Astrocyte (in vitro differentiated cells and primary cell): ENCODE measurements at regions not wholly inside any gene's neighbourhood (a gene's known extent, or its start where the extent isn't known, plus 50 kb on each side); places are given as distances from the start of the nearest gene placed in this dataset.

Experiments used
- DNase-seq: peaks from one replicate; pipeline ENCODE4 v3.0.0-alpha.2; 2010; ENCODE audit warnings: low read depth
- FAIRE-seq: peaks from 2 replicates; lab custom pipeline; 2011; peaks lifted over from hg19 to GRCh38; lab: Jason Lieb, UNC
- H2AFZ ChIP-seq: 2 replicates; pipeline ENCODE4 v1.6.0; 2012; ENCODE audit warnings: low read depth, low read length, inconsistent platforms
- H3K27ac ChIP-seq: 2 replicates; pipeline ENCODE4 v1.5.1; 2011; ENCODE audit warnings: low read depth, low read length, inconsistent platforms
- H3K27me3 ChIP-seq: 2 replicates; pipeline ENCODE4 v1.6.0; 2011; ENCODE audit warnings: low read length, inconsistent platforms; ENCODE audit not compliant: insufficient read depth
- H3K36me3 ChIP-seq: 2 replicates; pipeline ENCODE4 v1.5.1; 2011; ENCODE audit warnings: low read length, inconsistent platforms; ENCODE audit not compliant: insufficient read depth
- H3K4me1 ChIP-seq: 2 replicates; pipeline ENCODE4 v1.5.1; 2011; ENCODE audit warnings: low read length, inconsistent platforms; ENCODE audit not compliant: insufficient read depth
- H3K4me2 ChIP-seq: 2 replicates; pipeline ENCODE4 v1.6.0; 2012; ENCODE audit warnings: low read length, inconsistent platforms
- H3K4me3 ChIP-seq: 2 replicates; pipeline ENCODE4 v1.5.1; 2011; ENCODE audit warnings: low read depth, mild to moderate bottlenecking, low read length, inconsistent platforms; ENCODE audit not compliant: insufficient read depth
- H3K79me2 ChIP-seq: 2 replicates; pipeline ENCODE4 v1.6.0; 2012; ENCODE audit warnings: mild to moderate bottlenecking, low read length, inconsistent platforms; ENCODE audit not compliant: insufficient read depth
- H3K9ac ChIP-seq: 2 replicates; pipeline ENCODE4 v1.6.0; 2012; ENCODE audit warnings: mild to moderate bottlenecking, low read length, inconsistent platforms
- H3K9me3 ChIP-seq: 2 replicates; pipeline ENCODE4 v1.5.1; 2012; ENCODE audit warnings: low read depth, mild to moderate bottlenecking, low read length, inconsistent platforms; ENCODE audit not compliant: insufficient read depth
- H4K20me1 ChIP-seq: 2 replicates; pipeline ENCODE4 v1.6.0; 2012; ENCODE audit warnings: low read length, inconsistent platforms; ENCODE audit not compliant: insufficient read depth
- H3K27ac Mint-ChIP-seq: one replicate; pipeline ENCODE4 v1.8.0; 2021; ENCODE audit warnings: mild to moderate bottlenecking, mixed read lengths; ENCODE audit not compliant: unreplicated experiment
- H3K27me3 Mint-ChIP-seq: one replicate; pipeline ENCODE4 v1.8.0; 2021; ENCODE audit warnings: low read depth, mixed read lengths; ENCODE audit not compliant: unreplicated experiment
- H3K36me3 Mint-ChIP-seq: one replicate; pipeline ENCODE4 v1.8.0; 2021; ENCODE audit warnings: low read depth, mixed read lengths; ENCODE audit not compliant: unreplicated experiment
- H3K4me1 Mint-ChIP-seq: one replicate; pipeline ENCODE4 v1.8.0; 2021; ENCODE audit warnings: low read depth, mixed read lengths; ENCODE audit not compliant: unreplicated experiment
- H3K4me3 Mint-ChIP-seq: one replicate; pipeline ENCODE4 v1.8.0; 2021; ENCODE audit warnings: mild to moderate bottlenecking, moderate library complexity, mixed read lengths; ENCODE audit not compliant: unreplicated experiment
- H3K9me3 Mint-ChIP-seq: one replicate; pipeline ENCODE4 v1.8.0; 2021; ENCODE audit warnings: mild to moderate bottlenecking, mixed read lengths; ENCODE audit not compliant: unreplicated experiment
- CTCF ChIP-seq: IDR thresholded peaks from 2 replicates; pipeline ENCODE4 v1.5.1; 2011; ENCODE audit warnings: low read depth, mild to moderate bottlenecking, inconsistent platforms, low read length, moderate library complexity; ENCODE audit not compliant: insufficient read depth
- EZH2 ChIP-seq: IDR thresholded peaks from 2 replicates; pipeline ENCODE4 v1.6.1; 2012; ENCODE audit warnings: mild to moderate bottlenecking, low read length, inconsistent platforms; ENCODE audit not compliant: insufficient read depth

DNA sequence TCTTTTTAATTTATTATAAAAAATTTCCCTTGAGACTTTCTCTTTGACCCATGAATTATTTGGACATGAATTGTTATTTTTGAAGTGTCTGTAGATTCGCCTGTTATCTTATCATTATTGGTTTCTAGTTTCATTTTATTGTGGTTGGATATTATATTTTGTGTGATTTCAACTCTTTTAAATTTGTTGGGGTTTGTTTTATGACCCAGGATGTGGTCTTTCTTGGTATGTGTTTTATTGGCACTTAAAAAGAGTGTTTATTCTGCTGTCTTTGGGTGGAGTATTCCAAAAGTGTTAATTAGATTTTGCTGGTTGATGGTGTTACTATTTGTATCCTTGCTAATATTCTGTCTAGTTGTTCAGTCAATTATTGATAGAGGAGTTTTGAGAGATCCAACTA is 50.5 kb upstream of the GPR141 start:
- no peak overlapping the region for H3K4me3 ChIP-seq
- Mint-ChIP-seq H3K4me1 (no peaks in the 10 kb centered on the region), H3K27ac (no peak overlapping the region), H3K36me3 (no peaks in the 10 kb centered on the region), H3K4me3 (no peak overlapping the region), H3K9me3 (peaks cover 4% of the 10 kb centered on the region), H3K27me3 (no peaks in the 10 kb centered on the region)
- DNase-seq (no peak), FAIRE-seq (no peak)
- H3K9me3 ChIP-seq = no peaks in the 10 kb centered on the region
- TF ChIP-seq CTCF = no peak
- no peak for TF ChIP-seq EZH2
- H3K27me3 ChIP-seq = no peaks in the 10 kb centered on the region
- H3K27ac ChIP-seq = no peak overlapping the region
- no peaks in the 10 kb centered on the region for H3K79me2 ChIP-seq
- no peak overlapping the region for H3K4me2 ChIP-seq
- no peaks in the 10 kb centered on the region for H3K4me1 ChIP-seq
- no peaks in the 10 kb centered on the region for H4K20me1 ChIP-seq
- no peaks in the 10 kb centered on the region for H3K36me3 ChIP-seq
- H3K9ac ChIP-seq = no peak overlapping the region
- no peak overlapping the region for H2AFZ ChIP-seq
